Fibroblast of mammary gland (primary cell): ENCODE measurements at regions not wholly inside any gene's neighbourhood (a gene's known extent, or its start where the extent isn't known, plus 50 kb on each side); places are given as distances from the start of the nearest gene placed in this dataset.

Source experiments
- DNase-seq: peaks from one replicate; pipeline ENCODE4 v3.0.0-alpha.2; 2010; ENCODE audit warnings: low read depth
- H3K4me3 ChIP-seq: 2 replicates; pipeline ENCODE4 v1.5.1; 2011; ENCODE audit warnings: low read depth, mild to moderate bottlenecking, low read length, moderate library complexity; ENCODE audit not compliant: control insufficient read depth
- CTCF ChIP-seq: conservative IDR thresholded peaks from 2 replicates; pipeline ENCODE4 v1.5.1; 2011; ENCODE audit warnings: low read depth, low read length, inconsistent platforms; ENCODE audit not compliant: control insufficient read depth, insufficient read depth

DNA sequence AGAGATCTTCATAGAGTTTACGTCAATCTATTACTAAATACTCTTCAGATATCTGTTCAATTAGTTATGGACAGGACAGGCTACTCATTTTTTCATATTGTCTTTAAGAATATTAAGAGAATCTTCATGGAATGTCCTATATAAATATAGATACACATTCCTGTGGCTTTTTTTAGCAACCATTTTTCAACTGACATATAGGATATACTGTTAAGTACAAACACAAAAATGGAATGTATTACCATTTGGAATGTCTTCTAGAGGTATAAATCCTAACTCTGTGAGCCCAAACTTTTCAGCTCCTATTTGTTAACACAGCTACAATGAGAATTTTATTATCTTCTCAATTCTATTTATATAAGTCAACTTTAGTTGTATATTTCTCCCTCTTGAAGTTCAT lies 239.6 kb upstream of the DEFB112 start:
- no peak for DNase-seq
- no peak for TF ChIP-seq CTCF

DNA sequence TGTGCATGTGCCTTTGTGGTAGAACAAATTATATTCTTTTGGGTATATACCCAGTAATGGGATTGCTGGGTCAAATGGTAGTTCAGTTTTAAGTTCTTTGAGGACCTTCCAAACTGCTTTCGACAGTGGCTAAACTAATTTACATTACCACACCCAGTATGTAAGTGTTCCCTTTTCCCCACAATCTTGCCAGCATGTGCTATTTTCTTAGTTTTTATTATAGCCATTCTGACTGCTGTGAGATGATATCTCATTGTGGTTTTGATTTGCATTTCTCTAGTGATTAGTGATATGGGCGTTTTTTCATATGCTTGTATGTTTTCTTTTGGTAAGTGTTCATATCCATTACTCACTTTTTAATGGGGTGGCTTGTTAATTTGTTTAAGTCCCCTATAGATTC lies 251.6 kb upstream of the DEFB112 start:
- TF ChIP-seq CTCF: no peak
- no peak for DNase-seq
- H3K4me3 ChIP-seq: no peak overlapping the region

More for the DNA sequence above, 239.6 kb upstream of the DEFB112 start:
- H3K4me3 ChIP-seq: no peak overlapping the region

- no peak overlapping the region for H3K4me3 ChIP-seq
- DNase-seq: peak; percentile 1
- TF ChIP-seq CTCF: no peak
Observed at GRCh38 chr6:50305660-50306059, 255.9 kb upstream of the DEFB112 start.

DNA sequence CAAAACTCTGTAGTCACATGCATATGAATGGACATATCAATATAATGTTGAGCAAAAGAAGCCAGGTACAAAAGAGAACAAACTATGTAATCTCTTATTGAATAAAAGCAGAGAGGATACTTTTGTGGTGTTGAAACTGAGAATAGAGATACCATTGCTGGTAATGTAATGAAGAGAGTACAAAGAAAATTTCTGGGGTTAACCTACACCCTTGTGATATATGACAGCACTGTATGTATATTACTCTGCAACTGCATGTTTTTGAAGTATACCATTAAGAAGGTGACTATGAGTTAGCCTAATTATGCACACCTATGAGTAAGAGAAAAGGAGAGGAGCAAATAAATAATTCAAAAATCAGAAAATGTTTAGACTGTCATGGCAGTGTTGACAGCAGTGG lies 268.8 kb upstream of the DEFB112 start:
- no peak for TF ChIP-seq CTCF
- no peak for DNase-seq

DNA sequence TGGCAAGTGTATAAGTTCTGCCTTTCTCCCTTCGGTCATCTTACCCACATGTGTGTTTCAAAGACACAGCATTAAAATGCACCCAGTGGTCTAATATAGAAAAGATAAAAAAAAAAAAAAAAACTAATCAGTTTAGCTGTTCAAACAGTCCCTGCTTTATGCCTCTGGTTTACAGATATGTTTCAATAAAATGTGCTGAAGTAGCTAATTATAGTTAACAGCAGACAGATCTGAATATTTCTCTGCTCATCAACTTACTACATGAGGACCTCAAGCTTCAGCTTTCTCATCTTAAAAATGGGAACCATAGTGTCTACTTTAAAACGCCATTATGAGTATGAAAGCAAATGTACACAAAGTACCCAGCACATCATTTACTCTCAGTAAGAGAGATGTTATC lies 280.6 kb upstream of the DEFB112 start:
- no peak overlapping the region for H3K4me3 ChIP-seq
- no peak for TF ChIP-seq CTCF
- DNase-seq: no peak

More for the DNA sequence above, 268.8 kb upstream of the DEFB112 start:
- H3K4me3 ChIP-seq: no peak overlapping the region

DNA sequence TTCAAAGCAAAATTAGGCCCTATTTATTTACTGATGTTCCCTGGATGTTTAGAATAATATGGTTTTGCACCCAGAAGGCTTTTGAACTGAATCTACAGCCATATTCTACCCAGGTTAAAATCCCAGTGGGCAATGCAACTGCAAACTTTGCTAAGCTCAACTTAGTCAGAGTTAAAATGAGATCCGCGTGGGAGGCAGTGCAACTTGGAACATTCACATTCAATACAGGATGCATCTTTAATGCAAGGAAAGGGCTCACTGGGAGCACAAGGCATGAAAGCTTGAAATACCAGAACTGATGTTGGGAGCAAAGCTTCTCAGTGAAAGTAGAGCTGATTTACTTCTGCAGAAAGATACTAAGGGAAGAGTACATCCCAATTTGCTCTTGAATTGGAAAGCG lies 281.2 kb upstream of the DEFB112 start:
- no peak for DNase-seq
- TF ChIP-seq CTCF: no peak
- H3K4me3 ChIP-seq: no peak overlapping the region

GRCh38 chr6:50333696-50334095 lies 284.0 kb upstream of the DEFB112 start:
- DNase-seq: no peak
- no peak for TF ChIP-seq CTCF
- H3K4me3 ChIP-seq: no peak overlapping the region
